ENCODE measurements at regions not wholly inside any gene's neighbourhood (a gene's known extent, or its start where the extent isn't known, plus 50 kb on each side); places are given as distances from the start of the nearest gene placed in this dataset.

- no peak for ATAC-seq
Measured at GRCh38 chr5:171630350-171631065, 155.1 kb upstream of the SMIM23 start.

DNA sequence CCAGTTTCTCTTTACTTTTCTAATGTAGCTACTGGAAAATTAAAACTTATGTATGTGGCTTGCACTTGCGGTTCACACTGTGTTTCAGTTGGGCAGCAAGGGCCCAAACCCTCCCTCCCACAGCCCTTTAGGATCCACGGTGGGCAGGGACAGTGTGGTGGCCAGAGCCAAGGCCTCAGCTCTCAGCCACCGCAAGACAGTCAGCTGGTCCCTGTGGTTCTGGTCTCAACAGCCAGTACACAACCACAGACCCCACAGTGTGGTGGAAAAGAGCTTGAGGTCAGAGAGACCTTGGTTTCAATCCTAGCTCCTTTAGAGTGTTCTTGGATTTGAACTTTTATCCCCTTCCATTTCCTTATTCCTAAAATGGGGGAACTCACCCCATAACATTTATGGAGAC lies 153.0 kb upstream of the SMIM23 start:
- ATAC-seq, result no peak

DNA sequence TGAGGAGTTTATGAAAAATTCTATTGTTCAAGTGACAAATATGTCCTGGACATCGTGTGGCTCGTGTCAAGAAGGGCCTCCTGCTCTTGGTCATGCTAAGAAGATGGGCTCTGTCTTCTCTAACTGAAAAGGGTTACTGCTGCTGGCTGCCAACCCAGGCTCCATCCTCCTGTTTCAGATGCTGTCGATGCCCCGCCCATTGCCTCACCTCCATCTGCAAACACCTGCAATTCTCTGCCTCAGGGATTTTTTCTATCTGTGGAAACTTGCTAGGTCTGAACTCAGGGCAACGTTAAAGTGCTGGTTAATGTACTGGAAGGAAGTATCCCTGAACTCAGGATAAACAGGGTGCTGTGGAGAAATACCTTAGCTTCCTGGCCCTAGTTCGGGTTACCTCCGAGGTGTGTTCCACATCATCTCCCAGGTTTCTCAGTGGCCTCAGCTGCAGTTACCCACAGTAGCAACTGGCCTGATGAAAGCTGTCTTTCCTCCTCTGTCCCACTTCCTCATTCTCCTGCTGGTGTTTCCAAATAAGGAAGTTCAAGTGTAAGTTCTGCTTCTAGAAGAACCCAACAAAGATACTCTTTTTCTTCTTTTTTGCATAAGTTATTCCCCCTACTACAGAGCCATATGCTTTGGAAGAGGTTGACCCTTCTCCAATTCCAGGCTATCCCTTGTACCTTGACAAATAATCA lies 151.7 kb upstream of the SMIM23 start:
- ATAC-seq, result no peak

GRCh38 chr5:171634511-171634910 lies 151.1 kb upstream of the SMIM23 start:
- ATAC-seq, result no peak

- ATAC-seq, result no peak
Measured at GRCh38 chr5:171635028-171635427, 150.6 kb upstream of the SMIM23 start.

DNA sequence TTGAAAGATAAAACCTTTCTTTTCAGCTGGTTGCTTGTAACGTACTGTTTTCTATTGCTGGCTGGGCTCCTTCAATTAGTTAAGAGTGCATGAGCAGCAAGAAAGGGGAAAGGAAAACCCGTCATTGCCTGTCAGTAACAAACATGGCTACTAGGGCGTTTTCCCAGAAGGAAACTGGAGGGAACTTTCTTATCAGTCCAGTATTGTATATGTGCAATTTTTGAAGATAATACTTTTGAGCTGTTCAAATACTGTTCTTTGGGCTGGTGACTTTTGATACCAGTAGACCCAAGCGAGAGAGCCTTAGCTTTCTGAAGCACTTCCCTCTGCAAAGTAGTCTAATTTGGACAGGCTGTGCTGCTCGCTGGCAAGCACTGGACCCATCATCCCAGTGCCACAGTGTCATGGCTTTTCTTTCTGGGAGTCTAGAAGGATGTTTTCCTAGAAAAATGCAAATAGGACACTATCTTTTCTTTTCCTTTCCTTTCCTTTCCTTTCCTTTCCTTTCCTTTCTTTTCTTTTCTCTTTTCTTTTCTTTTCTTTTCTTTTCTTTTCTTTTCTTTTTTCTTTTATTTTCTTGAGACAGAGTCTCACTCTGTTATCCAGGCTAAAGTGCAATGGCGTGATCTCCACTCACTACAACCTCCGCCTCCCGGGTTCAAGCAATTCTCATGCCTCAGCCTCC lies 149.9 kb upstream of the SMIM23 start:
- no peak for ATAC-seq

DNA sequence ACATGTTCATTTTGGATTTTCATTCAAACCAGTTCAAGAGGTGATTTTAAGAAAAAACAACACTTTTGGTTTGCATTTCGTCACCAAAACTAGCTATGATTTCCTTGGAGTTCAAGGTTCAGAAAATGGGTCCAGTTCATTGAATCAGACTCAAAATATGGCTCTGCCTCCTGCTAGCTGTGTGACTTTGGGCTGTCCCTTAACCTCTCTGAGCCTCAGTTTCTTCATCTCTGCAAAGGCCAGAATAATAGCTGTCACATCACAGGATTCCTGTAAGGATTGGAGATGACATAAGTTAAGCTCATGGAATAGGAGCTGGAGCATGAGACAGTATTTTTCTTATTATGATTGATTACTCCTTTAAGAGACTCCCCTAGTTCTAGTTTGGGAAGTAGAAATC lies 147.8 kb upstream of the SMIM23 start:
- ATAC-seq, result no peak

- ATAC-seq, result no peak
Measured at GRCh38 chr5:171639205-171639621, 146.4 kb upstream of the SMIM23 start.

- no peak for ATAC-seq
Measured at GRCh38 chr5:171639966-171640365, 145.7 kb upstream of the SMIM23 start.

DNA sequence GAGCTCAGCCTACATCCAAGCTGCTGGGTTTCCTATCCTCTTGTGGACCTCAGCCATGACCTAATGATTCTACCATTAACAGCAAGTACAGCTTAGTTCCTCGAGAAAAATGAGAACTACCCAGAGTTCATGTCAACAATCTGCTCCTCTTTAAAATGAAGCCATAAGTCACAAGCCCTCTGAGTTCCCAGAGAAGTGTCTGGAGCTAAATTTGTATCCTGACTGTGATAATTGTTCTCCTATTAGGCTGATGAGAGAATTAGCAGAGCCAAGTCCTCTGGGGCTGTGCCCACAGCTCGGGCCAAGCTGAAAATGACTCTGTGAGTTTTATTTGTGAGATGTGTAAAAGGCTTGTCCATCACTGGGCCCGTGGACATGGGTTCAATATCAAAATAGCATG lies 145.1 kb upstream of the SMIM23 start:
- ATAC-seq, result no peak

DNA sequence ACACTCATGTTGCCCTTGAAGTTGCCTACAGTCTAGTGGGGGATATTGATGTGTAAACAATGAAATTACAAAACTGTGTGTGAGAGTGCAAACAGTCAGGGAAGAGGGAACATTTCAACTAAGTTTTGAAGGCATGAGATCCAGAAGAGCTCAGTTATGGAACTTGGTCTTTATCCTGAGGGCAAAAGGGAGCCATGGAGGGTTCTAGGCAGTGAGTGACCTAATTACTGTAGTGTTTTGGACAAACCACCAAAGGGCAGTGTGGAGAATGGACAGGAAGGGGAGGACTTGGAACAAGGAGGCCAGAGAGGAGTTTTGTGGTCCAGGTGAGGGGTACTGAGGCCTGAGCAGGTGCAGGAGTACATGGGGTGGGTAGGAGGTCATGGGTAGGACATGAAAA lies 143.7 kb upstream of the SMIM23 start:
- ATAC-seq, result no peak

GRCh38 chr5:171642894-171643293 lies 142.7 kb upstream of the SMIM23 start:
- ATAC-seq, result no peak

DNA sequence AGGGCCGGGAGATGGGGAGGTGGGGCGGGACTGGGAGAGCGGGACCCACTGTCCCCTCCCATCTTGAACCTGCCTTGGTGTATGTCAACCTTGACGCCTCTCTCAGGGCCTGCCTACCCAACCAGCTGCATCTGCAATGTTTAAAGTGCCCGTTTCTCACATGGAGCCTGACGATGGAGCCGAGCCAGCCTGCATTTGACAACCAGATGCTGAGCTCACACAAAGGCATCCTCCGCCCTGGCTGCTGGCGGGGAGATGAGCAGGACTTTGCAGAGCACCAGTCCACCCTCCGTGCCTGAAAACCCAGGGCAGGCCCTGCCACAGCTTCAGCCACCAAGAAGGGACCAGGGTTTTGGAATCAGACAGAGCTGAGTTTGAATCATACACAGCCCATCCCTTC lies 141.1 kb upstream of the SMIM23 start:
- no peak for ATAC-seq

GRCh38 chr5:171646102-171647042 lies 139.2 kb upstream of the SMIM23 start:
- ATAC-seq, result no peak

GRCh38 chr5:171647043-171647903 lies 138.3 kb upstream of the SMIM23 start:
- ATAC-seq, result no peak

GRCh38 chr5:171647904-171648260 lies 137.7 kb upstream of the SMIM23 start:
- ATAC-seq, result no peak

GRCh38 chr5:171648279-171649074 lies 137.1 kb upstream of the SMIM23 start:
- no peak for ATAC-seq

GRCh38 chr5:171649075-171649401 lies 136.6 kb upstream of the SMIM23 start:
- ATAC-seq, result no peak

DNA sequence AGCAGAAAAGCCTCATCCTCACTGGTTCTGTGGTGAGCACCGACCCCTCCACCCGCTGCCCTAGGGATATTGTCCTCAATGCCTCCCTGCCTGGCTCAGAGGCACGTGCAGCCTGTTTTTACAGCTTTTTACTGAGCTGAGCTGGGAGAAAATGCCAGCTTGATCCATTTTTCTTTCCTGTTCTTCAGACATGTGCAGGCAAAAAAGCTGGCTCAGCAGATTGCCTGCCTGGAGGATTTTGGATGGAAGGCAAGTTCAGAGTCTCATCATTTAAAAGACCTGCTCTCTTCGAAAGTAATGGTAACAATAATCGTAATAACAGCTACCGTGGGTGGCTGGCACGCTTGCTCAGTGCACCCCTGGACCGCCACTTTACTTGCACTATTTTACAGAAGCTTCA lies 135.0 kb upstream of the SMIM23 start:
- no peak for ATAC-seq

DNA sequence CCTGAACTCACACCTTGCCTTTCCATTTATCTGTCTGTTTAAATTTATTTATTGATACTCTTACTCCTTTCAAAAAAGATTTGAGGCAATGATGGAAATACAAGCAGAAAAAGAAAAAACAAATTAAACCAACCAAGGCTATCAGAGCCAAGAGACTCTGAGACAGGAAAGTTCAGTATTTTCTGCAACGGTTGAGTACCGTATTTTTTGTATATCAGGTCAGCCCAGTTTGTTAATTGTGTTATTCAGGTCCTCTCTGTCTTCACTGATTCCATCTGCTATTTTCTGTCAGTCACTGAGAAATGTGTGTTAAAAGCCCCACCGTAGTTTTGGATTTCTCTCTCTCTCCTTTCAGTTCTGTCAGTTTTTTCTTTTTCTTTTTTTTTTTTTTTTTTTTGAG lies 134.5 kb upstream of the SMIM23 start:
- ATAC-seq, result no peak

DNA sequence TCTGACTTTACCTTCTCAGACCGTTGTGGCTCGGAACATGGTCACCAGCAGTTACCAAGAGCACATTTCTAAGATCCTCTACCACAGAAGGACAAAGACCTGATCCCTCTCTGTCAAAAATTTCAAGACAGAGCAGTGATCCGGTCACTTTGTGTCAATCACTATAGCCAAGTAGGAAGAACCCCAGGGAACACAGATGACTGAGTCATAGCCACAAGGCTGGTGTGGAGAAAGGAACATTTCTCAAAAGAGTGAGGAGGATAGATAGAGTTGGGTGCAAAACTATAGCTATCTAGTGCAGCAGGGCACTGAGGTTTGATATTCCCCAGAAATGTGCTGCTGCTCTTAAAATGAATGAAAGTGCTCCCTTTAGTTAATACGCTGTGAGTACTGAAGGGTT lies 130.7 kb upstream of the SMIM23 start:
- no peak for ATAC-seq

Measured in activated CD4-positive, CD25-positive, alpha-beta regulatory T cell treated with anti-CD3 and anti-CD28 coated beads, Interleukin-2, amount 50 U/mL, for 24 hours (primary cell).